Fibroblast of skin of scalp (primary cell): ENCODE measurements at regions not wholly inside any gene's neighbourhood (a gene's known extent, or its start where the extent isn't known, plus 50 kb on each side); places are given as distances from the start of the nearest gene placed in this dataset.

Experiments
- DNase-seq: peaks from one replicate; pipeline ENCODE4 v3.0.0-alpha.2; 2013

- DNase-seq: no peak
These were observed 119.2 kb downstream of the ADCYAP1R1 start for GRCh38 chr7:31171216-31171785.
